DND-41 (cell line): ENCODE measurements at regions not wholly inside any gene's neighbourhood (a gene's known extent, or its start where the extent isn't known, plus 50 kb on each side); places are given as distances from the start of the nearest gene placed in this dataset.

Experiments used
- EZH2 ChIP-seq: IDR thresholded peaks from 3 replicates; pipeline ENCODE4 v1.6.1; 2012; ENCODE audit warnings: borderline replicate concordance, low read depth, mild to moderate bottlenecking, moderate library complexity, low read length, inconsistent platforms; ENCODE audit not compliant: severe bottlenecking
- TF ChIP-seq, protein P1 (sequence below): IDR thresholded peaks from 2 replicates; pipeline ENCODE4 v1.5.1; 2012; ENCODE audit warnings: borderline replicate concordance, low read length, moderate library complexity, mild to moderate bottlenecking; ENCODE audit not compliant: poor library complexity, severe bottlenecking; ENCODE audit errors: extremely low read depth

DNA sequence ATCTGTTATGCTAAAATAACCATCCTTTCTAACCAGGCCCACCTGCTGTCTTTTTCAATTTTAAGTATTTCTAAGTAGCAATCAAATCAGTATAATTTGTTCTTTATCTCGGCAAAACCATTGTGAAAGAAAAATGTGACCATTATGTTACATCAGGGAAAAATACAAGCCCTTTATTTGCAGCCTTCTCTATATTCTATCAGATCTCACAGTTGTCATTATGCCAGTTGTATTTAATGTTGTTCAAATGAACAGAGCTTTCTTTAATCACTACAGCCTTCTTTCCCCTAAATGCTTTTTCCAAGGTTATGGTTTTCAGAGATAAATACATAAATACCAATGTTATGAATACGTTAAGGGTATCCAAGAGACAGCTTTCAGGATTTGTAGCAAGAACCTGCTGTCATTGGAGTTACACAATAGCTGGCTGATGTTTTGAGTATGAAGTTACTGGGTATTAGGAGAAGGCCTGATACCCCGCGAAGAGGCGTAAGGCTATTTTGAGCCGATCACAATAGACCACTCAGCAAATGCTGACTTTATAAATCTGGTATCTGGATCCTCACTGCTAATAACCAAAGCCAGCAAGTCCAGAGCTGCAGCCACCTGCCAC, 406.3 kb downstream of the CADM1 start:
- no peak for TF ChIP-seq EZH2
- TF ChIP-seq, protein P1, sequence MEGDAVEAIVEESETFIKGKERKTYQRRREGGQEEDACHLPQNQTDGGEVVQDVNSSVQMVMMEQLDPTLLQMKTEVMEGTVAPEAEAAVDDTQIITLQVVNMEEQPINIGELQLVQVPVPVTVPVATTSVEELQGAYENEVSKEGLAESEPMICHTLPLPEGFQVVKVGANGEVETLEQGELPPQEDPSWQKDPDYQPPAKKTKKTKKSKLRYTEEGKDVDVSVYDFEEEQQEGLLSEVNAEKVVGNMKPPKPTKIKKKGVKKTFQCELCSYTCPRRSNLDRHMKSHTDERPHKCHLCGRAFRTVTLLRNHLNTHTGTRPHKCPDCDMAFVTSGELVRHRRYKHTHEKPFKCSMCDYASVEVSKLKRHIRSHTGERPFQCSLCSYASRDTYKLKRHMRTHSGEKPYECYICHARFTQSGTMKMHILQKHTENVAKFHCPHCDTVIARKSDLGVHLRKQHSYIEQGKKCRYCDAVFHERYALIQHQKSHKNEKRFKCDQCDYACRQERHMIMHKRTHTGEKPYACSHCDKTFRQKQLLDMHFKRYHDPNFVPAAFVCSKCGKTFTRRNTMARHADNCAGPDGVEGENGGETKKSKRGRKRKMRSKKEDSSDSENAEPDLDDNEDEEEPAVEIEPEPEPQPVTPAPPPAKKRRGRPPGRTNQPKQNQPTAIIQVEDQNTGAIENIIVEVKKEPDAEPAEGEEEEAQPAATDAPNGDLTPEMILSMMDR, result no peak
